A549 (cell line): ENCODE measurements at regions not wholly inside any gene's neighbourhood (a gene's known extent, or its start where the extent isn't known, plus 50 kb on each side); places are given as distances from the start of the nearest gene placed in this dataset.

Experiments
- ATAC-seq, 2 experiments: fragments of 200-7000 bp in 1 of 2; fragments of >200 bp in 1 of 2; cut with Nextera tagmentation in 1 of 2; cut with Tn5 transposase in 1 of 2; 3 replicates each; pipeline versions ENCODE4 v1.8.0 to v1.9.1; 2018 to 2020; ENCODE audit warnings: mild to moderate bottlenecking in 1 of 2, moderate library complexity in 1 of 2
- CTCF ChIA-PET: fragments of 300-600 bp; sonication (Branson Sonifier 250); formaldehyde crosslinking; extraction: SDS; loops from one replicate; lab custom pipeline; 2021; ENCODE audit warnings: antibody characterized with exemption, inconsistent platforms; lab: Yijun Ruan, JAX
- POLR2A ChIA-PET: fragments of 350-600 bp; formaldehyde crosslinking; extraction: SDS; loops from one replicate; lab custom pipeline; 2021; ENCODE audit warnings: antibody characterized with exemption, inconsistent platforms; lab: Yijun Ruan, JAX
- DNase-seq, 2 experiments: peaks; one replicate each; pipeline versions ENCODE4 v3.0.0 to v3.0.0-alpha.2; 2011 to 2016; ENCODE audit warnings: low read depth in 1 of 2, low spot score in 1 of 2
- FAIRE-seq: peaks from 2 replicates; lab custom pipeline; 2011; peaks lifted over from hg19 to GRCh38; lab: Jason Lieb, UNC
- H3K27ac ChIP-seq, 2 experiments: fragments of >200 bp; sonication (Bioruptor Twin); formaldehyde crosslinking; 3 replicates each; pipeline ENCODE4 v1.5.1; 2016 to 2017
- H3K4me1 ChIP-seq: fragments of >200 bp; sonication (Bioruptor Twin); formaldehyde crosslinking; 3 replicates; pipeline ENCODE4 v1.6.1; 2016
- H3K4me2 ChIP-seq: fragments of >200 bp; sonication (Bioruptor Twin); formaldehyde crosslinking; 3 replicates; pipeline ENCODE4 v1.6.1; 2016
- H3K4me3 ChIP-seq: fragments of >200 bp; sonication (Bioruptor Twin); formaldehyde crosslinking; 3 replicates; pipeline ENCODE4 v1.5.1; 2016
- H3K9me3 ChIP-seq: fragments of >200 bp; sonication (Bioruptor Twin); formaldehyde crosslinking; 3 replicates; pipeline ENCODE4 v1.6.1; 2016
- CHD4 ChIP-seq: fragments of 200-600 bp; sonication (generic); IDR thresholded peaks from 2 replicates; pipeline ENCODE4 v1.6.1; 2016; ENCODE audit warnings: antibody characterized with exemption, mild to moderate bottlenecking, borderline replicate concordance
- EHMT2 ChIP-seq: fragments of 200-600 bp; sonication (generic); IDR thresholded peaks from 2 replicates; pipeline ENCODE4 v1.6.1; 2016; ENCODE audit warnings: antibody characterized with exemption, low read depth, mild to moderate bottlenecking, moderate library complexity
- ESRRA ChIP-seq: fragments of 150-350 bp; IDR thresholded peaks from 2 replicates; pipeline ENCODE4 v1.6.1; 2014; ENCODE audit warnings: mild to moderate bottlenecking, low read length, borderline replicate concordance
- GATA3 ChIP-seq: IDR thresholded peaks from 2 replicates; pipeline ENCODE4 v1.6.1; 2012; ENCODE audit warnings: borderline replicate concordance
- HDAC2 ChIP-seq: fragments of 200-600 bp; sonication (generic); IDR thresholded peaks from 2 replicates; pipeline ENCODE4 v1.6.1; 2016
- HOXB13 ChIP-seq: fragments of 250-450 bp; sonication (Bioruptor Pico); IDR thresholded peaks from 2 replicates; pipeline ENCODE4 v1.5.0; 2020; ENCODE audit warnings: low read depth, mild to moderate bottlenecking, moderate library complexity
- HOXB5 ChIP-seq: fragments of 250-450 bp; sonication (Bioruptor Pico); IDR thresholded peaks from 2 replicates; pipeline ENCODE4 v1.5.0; 2020; ENCODE audit warnings: mild to moderate bottlenecking, moderate library complexity
- JUN ChIP-seq, 2 experiments: fragments of >200 bp; sonication (Bioruptor Twin); formaldehyde crosslinking; IDR thresholded peaks; 2 replicates in 1 of 2; 3 replicates in 1 of 2; pipeline ENCODE4 v1.6.1; 2016 to 2017
- JUNB ChIP-seq: fragments of >200 bp; sonication (Bioruptor Twin); formaldehyde crosslinking; IDR thresholded peaks from 2 replicates; pipeline ENCODE4 v1.6.1; 2016
- KDM1A ChIP-seq: fragments of 200-600 bp; sonication (generic); IDR thresholded peaks from 2 replicates; pipeline ENCODE4 v1.6.1; 2016; ENCODE audit warnings: low read depth, mild to moderate bottlenecking
- MAZ ChIP-seq: fragments of 150-350 bp; IDR thresholded peaks from 2 replicates; pipeline ENCODE4 v1.6.1; 2014; ENCODE audit warnings: antibody characterized with exemption, low read depth, low read length, borderline replicate concordance
- NFE2L2 ChIP-seq: fragments of 150-350 bp; conservative IDR thresholded peaks from 2 replicates; pipeline ENCODE4 v1.6.1; 2014; ENCODE audit warnings: low read length
- POLR2A ChIP-seq: IDR thresholded peaks from 2 replicates; pipeline ENCODE4 v1.6.1; 2012; ENCODE audit warnings: mild to moderate bottlenecking, low read length
- POLR2AphosphoS2 ChIP-seq: conservative IDR thresholded peaks from 2 replicates; pipeline ENCODE4 v1.6.1; 2012; ENCODE audit warnings: low read length, improper control_type of control experiment, inconsistent platforms
- RNF2 ChIP-seq: fragments of 200-600 bp; sonication (generic); IDR thresholded peaks from 2 replicates; pipeline ENCODE4 v1.6.1; 2016; ENCODE audit warnings: low read depth, mild to moderate bottlenecking, antibody characterized with exemption, moderate library complexity, borderline replicate concordance
- ZNF302 ChIP-seq: fragments of 250-450 bp; sonication (Bioruptor Pico); IDR thresholded peaks from 2 replicates; pipeline ENCODE4 v1.9.0; 2021; ENCODE audit warnings: inconsistent platforms, mild to moderate bottlenecking, moderate library complexity
- WGBS: methylation state at CpG from one replicate; pipeline ENCODE4 v1.1.6; 2017; ENCODE audit errors: missing lambda C conversion rate; 5-methylcytosine and 5-hydroxymethylcytosine counted together
- TF ChIP-seq, protein P1 (sequence below): IDR thresholded peaks from 2 replicates; pipeline ENCODE4 v1.6.1; 2012
- TF ChIP-seq, protein P2 (sequence below): fragments of 450-650 bp; IDR thresholded peaks from 2 replicates; pipeline ENCODE4 v1.6.1; 2014; ENCODE audit warnings: antibody characterized with exemption
- TF ChIP-seq, protein P3 (sequence below): fragments of >200 bp; sonication (Bioruptor Twin); formaldehyde crosslinking; IDR thresholded peaks from 3 replicates; pipeline ENCODE4 v1.6.1; 2016
- TF ChIP-seq, protein P4 (sequence below): IDR thresholded peaks from 2 replicates; pipeline ENCODE4 v1.6.1; 2012; ENCODE audit warnings: low read depth, borderline replicate concordance
- TF ChIP-seq, protein P5 (sequence below): fragments of 250-450 bp; sonication (Bioruptor Pico); IDR thresholded peaks from 2 replicates; pipeline ENCODE4 v1.5.0; 2021; ENCODE audit warnings: mild to moderate bottlenecking, moderate library complexity, borderline replicate concordance

DNA sequence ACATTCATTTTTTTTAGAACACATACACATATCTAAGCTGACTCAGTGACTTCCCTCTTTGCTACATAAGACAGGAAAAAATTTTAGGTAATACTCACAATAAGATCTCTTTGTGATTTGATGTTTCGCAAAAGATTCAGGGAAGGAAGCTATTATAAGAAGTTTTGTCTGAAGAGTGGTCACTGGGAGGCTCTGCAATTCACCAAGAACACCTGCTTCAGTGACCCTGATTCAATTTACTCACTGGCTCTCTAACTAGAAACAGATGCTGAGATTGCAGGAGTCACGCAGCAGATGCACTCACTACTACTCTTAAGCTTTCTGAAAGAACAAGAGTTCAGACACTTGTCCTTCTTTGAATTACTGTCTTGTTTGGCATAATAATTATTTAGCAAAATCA is 193.6 kb upstream of the DDI1 start:
- DNase-seq (no peak), FAIRE-seq (no peak), ATAC-seq (no peak)
- Histone ChIP-seq H3K4me1 (no peaks in the 10 kb centered on the region), H3K4me3 (no peak overlapping the region), H3K27ac (no peak overlapping the region), H3K4me2 (no peak overlapping the region), H3K9me3 (no peaks in the 10 kb centered on the region)
- TF ChIP-seq CHD4, result no peak
- no peak for TF ChIP-seq JUNB
- no peak for TF ChIP-seq HOXB5 (CRISPR knock-in tag)
- no peak for TF ChIP-seq POLR2AphosphoS2
- no peak for TF ChIP-seq GATA3
- TF ChIP-seq POLR2A, result no peak
- no peak for TF ChIP-seq HDAC2
- TF ChIP-seq, protein P1, sequence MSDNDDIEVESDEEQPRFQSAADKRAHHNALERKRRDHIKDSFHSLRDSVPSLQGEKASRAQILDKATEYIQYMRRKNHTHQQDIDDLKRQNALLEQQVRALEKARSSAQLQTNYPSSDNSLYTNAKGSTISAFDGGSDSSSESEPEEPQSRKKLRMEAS, result no peak
- no peak for TF ChIP-seq ZNF302 (CRISPR knock-in tag)
- no peak for TF ChIP-seq RNF2
- no peak for TF ChIP-seq KDM1A
- TF ChIP-seq, protein P2, sequence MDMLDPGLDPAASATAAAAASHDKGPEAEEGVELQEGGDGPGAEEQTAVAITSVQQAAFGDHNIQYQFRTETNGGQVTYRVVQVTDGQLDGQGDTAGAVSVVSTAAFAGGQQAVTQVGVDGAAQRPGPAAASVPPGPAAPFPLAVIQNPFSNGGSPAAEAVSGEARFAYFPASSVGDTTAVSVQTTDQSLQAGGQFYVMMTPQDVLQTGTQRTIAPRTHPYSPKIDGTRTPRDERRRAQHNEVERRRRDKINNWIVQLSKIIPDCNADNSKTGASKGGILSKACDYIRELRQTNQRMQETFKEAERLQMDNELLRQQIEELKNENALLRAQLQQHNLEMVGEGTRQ, result no peak
- TF ChIP-seq JUN (IDR thresholded peaks at IDR 0.05), result no peak
- TF ChIP-seq, protein P3, sequence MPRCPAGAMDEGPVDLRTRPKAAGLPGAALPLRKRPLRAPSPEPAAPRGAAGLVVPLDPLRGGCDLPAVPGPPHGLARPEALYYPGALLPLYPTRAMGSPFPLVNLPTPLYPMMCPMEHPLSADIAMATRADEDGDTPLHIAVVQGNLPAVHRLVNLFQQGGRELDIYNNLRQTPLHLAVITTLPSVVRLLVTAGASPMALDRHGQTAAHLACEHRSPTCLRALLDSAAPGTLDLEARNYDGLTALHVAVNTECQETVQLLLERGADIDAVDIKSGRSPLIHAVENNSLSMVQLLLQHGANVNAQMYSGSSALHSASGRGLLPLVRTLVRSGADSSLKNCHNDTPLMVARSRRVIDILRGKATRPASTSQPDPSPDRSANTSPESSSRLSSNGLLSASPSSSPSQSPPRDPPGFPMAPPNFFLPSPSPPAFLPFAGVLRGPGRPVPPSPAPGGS, result no peak
- TF ChIP-seq HOXB13 (CRISPR knock-in tag), result no peak
- WGBS, result 89% methylated on average over 2 of the region's 2 CpGs
- ChIA-PET CTCF (no interaction called here), POLR2A (no interaction called here)

DNA sequence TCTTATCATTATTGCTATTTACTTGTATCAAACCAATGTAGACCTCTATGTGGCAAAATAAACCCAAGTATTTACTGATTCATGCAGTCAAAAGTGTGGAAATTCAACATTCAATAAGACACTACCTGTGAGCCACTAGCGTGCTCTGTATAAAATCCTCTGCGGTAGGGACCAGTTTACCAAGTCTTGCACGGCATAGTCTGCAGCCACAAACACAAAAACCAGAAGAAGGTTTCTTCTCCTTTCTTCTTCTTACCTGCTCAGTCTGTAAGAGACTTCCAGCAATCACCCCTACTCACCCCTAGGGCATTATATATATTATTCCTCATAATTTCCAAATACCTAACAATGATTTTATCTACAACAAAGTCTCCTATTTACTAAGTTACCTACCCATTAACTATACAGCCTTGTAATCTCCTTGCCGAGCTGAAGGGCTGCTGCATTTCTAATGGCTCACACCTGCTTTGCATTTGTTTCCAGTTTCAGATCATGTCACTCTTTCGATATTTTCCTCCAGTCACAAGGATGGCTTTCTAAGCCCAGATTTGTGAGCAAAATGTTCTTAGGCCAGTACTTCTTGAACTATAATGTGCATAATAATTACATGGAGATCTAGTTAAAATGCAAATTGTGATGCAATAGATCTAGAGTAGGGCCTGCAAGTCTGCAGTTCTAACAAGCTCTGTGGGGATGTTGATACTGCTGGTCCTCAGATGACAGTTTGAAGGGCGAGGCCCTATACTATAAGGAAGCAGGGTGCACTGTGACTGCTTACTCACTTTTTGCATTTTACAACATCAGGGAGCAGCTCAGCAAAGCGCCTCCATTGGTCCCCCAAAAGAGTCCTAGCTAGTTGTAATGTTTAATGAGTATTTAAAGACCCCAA is 191.9 kb upstream of the DDI1 start:
- CTCF ChIA-PET, result no interaction called here
- Histone ChIP-seq H3K9me3 (no peaks in the 10 kb centered on the region), H3K4me2 (no peak overlapping the region), H3K4me3 (no peak overlapping the region), H3K27ac (no peak overlapping the region), H3K4me1 (no peaks in the 10 kb centered on the region)
- TF ChIP-seq HOXB5 (CRISPR knock-in tag) (no peak), POLR2AphosphoS2 (no peak), GATA3 (no peak), NFE2L2 (no peak), ZNF302 (CRISPR knock-in tag) (no peak), EHMT2 (no peak), ESRRA (no peak), MAZ (no peak)
- TF ChIP-seq, protein P4, sequence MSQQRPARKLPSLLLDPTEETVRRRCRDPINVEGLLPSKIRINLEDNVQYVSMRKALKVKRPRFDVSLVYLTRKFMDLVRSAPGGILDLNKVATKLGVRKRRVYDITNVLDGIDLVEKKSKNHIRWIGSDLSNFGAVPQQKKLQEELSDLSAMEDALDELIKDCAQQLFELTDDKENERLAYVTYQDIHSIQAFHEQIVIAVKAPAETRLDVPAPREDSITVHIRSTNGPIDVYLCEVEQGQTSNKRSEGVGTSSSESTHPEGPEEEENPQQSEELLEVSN, result no peak
- TF ChIP-seq, protein P2, result no peak
- TF ChIP-seq, protein P5, sequence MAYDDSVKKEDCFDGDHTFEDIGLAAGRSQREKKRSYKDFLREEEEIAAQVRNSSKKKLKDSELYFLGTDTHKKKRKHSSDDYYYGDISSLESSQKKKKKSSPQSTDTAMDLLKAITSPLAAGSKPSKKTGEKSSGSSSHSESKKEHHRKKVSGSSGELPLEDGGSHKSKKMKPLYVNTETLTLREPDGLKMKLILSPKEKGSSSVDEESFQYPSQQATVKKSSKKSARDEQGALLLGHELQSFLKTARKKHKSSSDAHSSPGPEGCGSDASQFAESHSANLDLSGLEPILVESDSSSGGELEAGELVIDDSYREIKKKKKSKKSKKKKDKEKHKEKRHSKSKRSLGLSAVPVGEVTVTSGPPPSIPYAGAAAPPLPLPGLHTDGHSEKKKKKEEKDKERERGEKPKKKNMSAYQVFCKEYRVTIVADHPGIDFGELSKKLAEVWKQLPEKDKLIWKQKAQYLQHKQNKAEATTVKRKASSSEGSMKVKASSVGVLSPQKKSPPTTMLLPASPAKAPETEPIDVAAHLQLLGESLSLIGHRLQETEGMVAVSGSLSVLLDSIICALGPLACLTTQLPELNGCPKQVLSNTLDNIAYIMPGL (CRISPR knock-in tag), result no peak
- 79% methylated on average over 7 of the region's 7 CpGs for WGBS
- FAIRE-seq, result no peak
- ATAC-seq, result no peak
- POLR2A ChIA-PET, result no interaction called here
- DNase-seq, result no peak
